Ishikawa (cell line): ENCODE measurements at regions not wholly inside any gene's neighbourhood (a gene's known extent, or its start where the extent isn't known, plus 50 kb on each side); places are given as distances from the start of the nearest gene placed in this dataset.

Source experiments
- CEBPB ChIP-seq: IDR thresholded peaks from 2 replicates; pipeline ENCODE4 v1.6.1; 2012
- CREB1 ChIP-seq: IDR thresholded peaks from 2 replicates; pipeline ENCODE4 v1.6.1; 2012; ENCODE audit warnings: low read depth
- EGR1 ChIP-seq: IDR thresholded peaks from 2 replicates; pipeline ENCODE4 v1.6.1; 2012
- EP300 ChIP-seq: IDR thresholded peaks from 2 replicates; pipeline ENCODE4 v1.6.1; 2012; ENCODE audit warnings: borderline replicate concordance
- FOXM1 ChIP-seq: IDR thresholded peaks from 2 replicates; pipeline ENCODE4 v1.6.1; 2012; ENCODE audit warnings: low read depth, borderline replicate concordance
- MAX ChIP-seq: IDR thresholded peaks from 2 replicates; pipeline ENCODE4 v1.6.1; 2012
- RAD21 ChIP-seq: IDR thresholded peaks from 2 replicates; pipeline ENCODE4 v1.6.1; 2012; ENCODE audit warnings: low read depth
- REST ChIP-seq: IDR thresholded peaks from 2 replicates; pipeline ENCODE4 v1.6.1; 2012; ENCODE audit warnings: low read depth, mild to moderate bottlenecking
- TAF1 ChIP-seq: IDR thresholded peaks from 2 replicates; pipeline ENCODE4 v1.6.1; 2012; ENCODE audit warnings: low read depth, mild to moderate bottlenecking
- TCF12 ChIP-seq: IDR thresholded peaks from 2 replicates; pipeline ENCODE4 v1.6.1; 2012; ENCODE audit warnings: low read depth
- TEAD4 ChIP-seq: IDR thresholded peaks from 2 replicates; pipeline ENCODE4 v1.6.1; 2012
- USF1 ChIP-seq: IDR thresholded peaks from 2 replicates; pipeline ENCODE4 v1.6.1; 2012
- YY1 ChIP-seq: IDR thresholded peaks from 2 replicates; pipeline ENCODE4 v1.6.1; 2012; ENCODE audit warnings: low read depth
- ZBTB7A ChIP-seq: IDR thresholded peaks from 2 replicates; pipeline ENCODE4 v1.6.1; 2012; ENCODE audit warnings: low read depth

- TF ChIP-seq USF1, result no peak
- TF ChIP-seq YY1, result no peak
- TF ChIP-seq EP300, result no peak
- no peak for TF ChIP-seq FOXM1
These were observed 97.1 kb upstream of the MAML3 start for GRCh38 chr4:140250989-140251552.

- TF ChIP-seq TAF1, result no peak
- TF ChIP-seq TCF12, result no peak
- TF ChIP-seq EGR1, result no peak
- no peak for TF ChIP-seq CEBPB
- TF ChIP-seq EP300, result no peak
- TF ChIP-seq ZBTB7A, result no peak
- TF ChIP-seq FOXM1, result no peak
- TF ChIP-seq CREB1, result no peak
- no peak for TF ChIP-seq USF1
- TF ChIP-seq TEAD4, result no peak
- TF ChIP-seq RAD21, result no peak
- TF ChIP-seq REST, result no peak
- TF ChIP-seq YY1, result no peak
These were observed 95.4 kb upstream of the MAML3 start for GRCh38 chr4:140249351-140249750.

- TF ChIP-seq FOXM1 (no peak), CEBPB (no peak), RAD21 (no peak), REST (no peak), TAF1 (no peak), CREB1 (no peak), ZBTB7A (no peak), YY1 (no peak), USF1 (no peak), EP300 (no peak), TCF12 (no peak), EGR1 (no peak), TEAD4 (no peak)
These were observed 93.3 kb upstream of the MAML3 start for GRCh38 chr4:140247237-140247636.

GRCh38 chr4:140246216-140246615, 92.2 kb upstream of the MAML3 start:
- TF ChIP-seq TEAD4 (no peak), ZBTB7A (no peak), EP300 (no peak)

GRCh38 chr4:140244328-140244727, 90.3 kb upstream of the MAML3 start:
- TF ChIP-seq FOXM1, result no peak

- TF ChIP-seq TEAD4 (no peak), MAX (0 out of 2 replicates have a peak, but pooled peaks have one; percentile 24)
These were observed 89.3 kb upstream of the MAML3 start for GRCh38 chr4:140243278-140243753.
